ENCODE measurements at regions not wholly inside any gene's neighbourhood (a gene's known extent, or its start where the extent isn't known, plus 50 kb on each side); places are given as distances from the start of the nearest gene placed in this dataset.
"Not testable (repeated sequence)": the region's sequence is repeated elsewhere in the genome, so short reads cannot be mapped to it uniquely, and the experiment has no call there.

DNA sequence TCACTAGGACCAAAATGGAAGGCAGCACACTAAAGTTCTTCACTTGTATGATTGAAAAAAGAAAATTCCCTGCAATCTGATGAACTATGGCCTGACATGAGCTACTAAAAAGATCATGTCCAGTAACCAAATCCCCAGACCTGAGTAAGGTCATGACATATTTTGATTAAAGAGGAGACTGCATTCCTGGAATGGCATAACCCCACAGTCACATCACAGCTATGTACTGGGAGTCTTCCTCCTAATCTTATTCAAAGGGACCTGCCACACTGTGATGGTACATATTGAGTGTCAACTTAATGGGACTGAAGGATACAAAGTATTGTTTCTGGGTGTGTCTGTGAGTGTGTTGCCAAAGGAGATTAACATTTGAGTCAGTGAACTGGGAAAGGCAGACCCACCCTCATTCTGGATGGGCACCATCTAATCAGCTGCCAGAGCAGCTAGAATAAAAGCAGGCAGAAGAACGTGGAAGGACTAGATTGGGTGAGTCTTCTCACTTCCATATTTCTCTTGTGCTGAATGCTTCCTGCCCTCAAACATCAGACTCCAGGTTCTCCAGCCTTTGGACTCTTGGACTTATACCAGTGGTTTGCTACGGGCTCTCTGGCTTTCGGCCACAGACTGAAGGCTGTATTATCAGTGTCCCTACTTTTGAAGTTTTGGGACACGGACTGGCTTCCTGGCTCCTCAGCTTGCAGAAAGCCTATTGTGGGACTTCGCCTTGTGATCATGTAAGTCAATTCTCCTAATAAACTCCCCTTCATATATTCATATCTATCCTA lies 345.0 kb downstream of the TMEM38B start:
- DNase-seq, result no peak

DNA sequence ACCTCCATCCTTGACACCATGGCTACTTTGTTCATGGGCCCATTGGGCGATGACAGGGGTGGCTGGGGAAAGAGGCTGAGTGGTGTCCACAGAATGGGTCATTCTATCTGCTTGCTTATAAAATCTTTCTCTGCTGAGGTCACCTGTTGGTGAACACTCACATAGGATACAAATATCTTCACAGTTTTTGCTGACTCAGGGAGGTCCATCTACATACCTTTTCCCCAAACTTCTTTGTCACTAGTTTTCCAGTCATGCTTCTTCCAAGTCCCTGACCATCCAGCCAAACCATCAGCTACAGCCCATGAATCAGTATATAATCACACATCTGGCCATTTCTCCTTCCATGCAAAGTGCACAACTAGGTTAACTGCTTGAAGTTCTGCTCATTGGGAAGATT lies 347.6 kb downstream of the TMEM38B start:
- DNase-seq, result not testable (repeated sequence)

GRCh38 chr9:106051545-106051944 lies 357.2 kb downstream of the TMEM38B start:
- no peak for DNase-seq

GRCh38 chr9:106052166-106052565 lies 357.8 kb downstream of the TMEM38B start:
- no peak for DNase-seq

GRCh38 chr9:106052735-106053134 lies 358.4 kb downstream of the TMEM38B start:
- DNase-seq, result no peak

- DNase-seq, result no peak
These were observed 362.0 kb downstream of the TMEM38B start for GRCh38 chr9:106056328-106056727.

- no peak for DNase-seq
These were observed 364.1 kb downstream of the TMEM38B start for GRCh38 chr9:106058460-106058859.

GRCh38 chr9:106059886-106060285 lies 365.5 kb downstream of the TMEM38B start:
- peak in 2 of 56 donors; percentile 4 to 5 for DNase-seq

- DNase-seq, result no peak
These were observed 366.5 kb downstream of the TMEM38B start for GRCh38 chr9:106060885-106061284.

- DNase-seq, result no peak
These were observed 367.9 kb downstream of the TMEM38B start for GRCh38 chr9:106062250-106062649.

- DNase-seq, result no peak
These were observed 370.8 kb downstream of the TMEM38B start for GRCh38 chr9:106065136-106065535.

DNA sequence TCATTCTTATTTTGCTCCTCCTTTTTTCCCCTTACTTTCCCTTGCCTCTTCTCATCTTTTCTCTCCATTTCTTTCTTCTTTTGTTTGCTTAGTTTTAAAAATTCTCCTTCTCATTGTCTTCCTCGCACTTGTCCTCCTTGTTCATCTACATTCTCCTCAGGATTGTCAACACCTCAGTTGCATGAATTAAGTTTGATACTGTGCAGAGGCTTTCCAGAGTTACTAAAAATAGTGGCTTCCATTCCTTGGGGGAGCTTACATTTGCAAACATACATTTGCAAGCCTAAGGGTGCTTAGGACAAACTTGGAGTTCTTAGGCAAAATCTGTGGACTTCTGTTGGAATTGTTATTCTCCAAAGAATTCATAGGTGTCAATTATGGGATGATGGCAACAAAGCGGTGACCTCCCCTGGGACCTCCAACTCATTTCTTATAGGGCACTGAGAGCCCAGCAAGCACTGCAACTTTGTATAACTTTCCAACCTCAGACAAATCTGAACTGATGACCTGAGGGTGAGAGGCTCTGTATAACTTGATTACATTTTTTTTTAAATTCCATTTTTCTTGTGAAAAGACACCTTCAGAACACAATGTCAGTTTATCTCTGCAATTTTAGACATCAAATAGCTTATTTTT lies 371.4 kb downstream of the TMEM38B start:
- no peak for DNase-seq

DNA sequence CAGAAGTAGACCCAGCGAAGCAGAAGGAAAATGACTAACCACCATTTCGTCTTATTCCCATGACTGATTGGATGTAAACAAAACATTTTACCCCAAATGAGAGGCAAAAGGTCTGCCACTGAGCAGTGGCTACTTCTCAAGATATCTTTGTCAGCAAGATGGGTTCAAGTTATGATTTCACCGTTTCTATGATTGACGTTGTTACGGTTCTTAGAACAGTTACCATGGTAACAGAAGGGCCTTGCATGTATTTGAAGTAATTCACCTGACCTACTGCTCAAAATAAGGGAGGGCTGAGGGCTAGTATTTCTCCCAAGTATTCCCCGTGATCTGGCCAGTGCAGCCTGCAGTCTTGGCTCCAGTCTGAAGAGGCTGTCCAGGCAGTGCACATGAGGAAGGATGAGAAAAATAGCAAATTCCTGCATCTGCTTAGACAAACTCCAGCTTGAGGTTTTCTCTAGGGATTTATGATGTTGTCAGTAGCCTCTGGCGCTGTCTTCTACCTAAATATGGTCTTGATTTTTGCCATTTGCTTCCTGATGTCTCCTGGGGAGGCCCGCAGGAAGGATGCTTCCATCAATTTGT lies 372.7 kb downstream of the TMEM38B start:
- no peak for DNase-seq

DNA sequence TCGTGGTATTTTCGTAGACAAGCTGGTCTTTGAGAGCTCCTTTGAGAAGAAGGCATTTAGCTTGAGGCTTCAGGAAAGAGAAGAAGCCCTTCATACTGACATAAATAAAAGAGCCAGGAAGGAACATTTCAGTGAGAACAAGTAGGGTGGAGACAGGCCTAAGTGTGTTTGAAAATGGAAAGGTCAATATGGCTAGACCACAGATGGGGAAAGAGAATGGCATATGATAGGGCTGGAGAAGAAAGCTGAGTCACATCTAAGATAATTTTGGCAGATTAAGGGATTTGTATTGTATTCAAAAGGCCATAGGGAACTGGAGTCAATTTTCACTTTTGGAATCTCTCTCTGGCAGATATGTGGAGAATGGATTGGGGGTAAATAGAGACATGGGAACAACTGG lies 374.9 kb downstream of the TMEM38B start:
- DNase-seq, result no peak

GRCh38 chr9:106072421-106072820 lies 378.1 kb downstream of the TMEM38B start:
- DNase-seq, result no peak

GRCh38 chr9:106074006-106074405 lies 379.7 kb downstream of the TMEM38B start:
- DNase-seq, result no peak

- no peak for DNase-seq
These were observed 381.1 kb downstream of the TMEM38B start for GRCh38 chr9:106075236-106075959.

DNA sequence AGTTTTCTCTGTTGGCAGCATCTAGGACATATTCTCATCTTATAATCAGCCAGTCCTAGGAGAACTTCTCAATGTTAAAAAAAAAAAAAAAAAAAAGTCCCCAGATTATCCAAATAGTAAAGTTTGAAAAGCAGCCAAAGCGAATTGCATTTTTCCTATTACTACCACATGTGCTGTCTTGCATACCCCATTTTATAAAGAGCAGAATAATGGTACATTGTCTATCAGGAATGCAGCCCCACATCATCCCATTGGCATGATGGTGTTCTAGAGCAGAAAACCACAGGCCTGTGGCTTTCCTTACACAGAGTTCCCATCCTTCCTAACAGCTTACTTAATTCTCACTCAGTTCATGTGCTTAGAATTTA lies 381.6 kb downstream of the TMEM38B start:
- DNase-seq, result no peak

GRCh38 chr9:106076711-106077110 lies 382.4 kb downstream of the TMEM38B start:
- no peak for DNase-seq

- DNase-seq, result peak in 4 of 56 donors; percentile 6 to 18 (median 8)
These were observed 383.4 kb downstream of the TMEM38B start for GRCh38 chr9:106077731-106078130.

DNA sequence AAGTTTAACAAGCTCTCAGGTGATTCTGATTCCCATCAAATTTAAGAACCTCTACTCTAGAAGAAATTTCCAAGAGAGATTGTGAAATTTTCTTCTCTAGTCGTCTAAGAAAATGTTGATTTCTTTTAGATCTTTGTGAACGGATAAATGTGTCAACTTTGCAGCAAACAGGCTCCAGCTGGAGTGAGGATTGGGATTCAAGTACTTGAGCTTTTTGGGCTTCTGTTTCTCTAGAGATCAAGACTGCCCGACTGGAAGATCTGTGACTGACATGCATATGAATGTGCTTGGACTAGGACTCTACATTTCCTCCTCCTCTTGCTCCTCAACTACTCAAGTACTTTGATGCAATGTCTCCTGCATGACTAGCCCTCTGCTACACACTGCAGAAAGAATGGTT lies 388.3 kb downstream of the TMEM38B start:
- DNase-seq, result no peak

- DNase-seq, result no peak
These were observed 390.4 kb downstream of the TMEM38B start for GRCh38 chr9:106084702-106085101.

All from amygdala (tissue), 56 donors.